K562 (cell line): ENCODE measurements at regions not wholly inside any gene's neighbourhood (a gene's known extent, or its start where the extent isn't known, plus 50 kb on each side); places are given as distances from the start of the nearest gene placed in this dataset.

ENCODE experiments used
- ATAC-seq: fragments of 200-7000 bp; cut with Tn5 transposase; 3 replicates; pipeline ENCODE4 v1.9.1; 2020; ENCODE audit warnings: moderate library complexity
- BruUV-seq: library from RNA; stranded (reverse); fragments of 400-500 nt; replicated peaks from 2 replicates; lab custom pipeline; 2021; lab: Mats Ljungman, UMichigan
- CTCF ChIA-PET: fragments of 300-600 bp; formaldehyde crosslinking; extraction: SDS; loops from one replicate; lab custom pipeline; 2021; ENCODE audit warnings: low intra/inter-chr PET ratio; lab: Yijun Ruan, JAX
- POLR2A ChIA-PET: fragments of 300-600, 350-650 bp; sonication (Branson Sonifier 250); formaldehyde crosslinking; extraction: SDS; loops from one replicate; lab custom pipeline; 2021; ENCODE audit warnings: antibody characterized with exemption, inconsistent platforms; lab: Yijun Ruan, JAX
- DNase-seq, 4 experiments: peaks; one replicate each; pipeline versions ENCODE4 v3.0.0 to v3.0.0-alpha.2; 2011 to 2018; ENCODE audit warnings: low spot score in 3 of 4, mixed read lengths in 3 of 4; ENCODE audit errors: extremely low read depth in 1 of 4
- FAIRE-seq: peaks from 2 replicates; lab custom pipeline; 2011; peaks lifted over from hg19 to GRCh38; lab: Jason Lieb, UNC
- H2AFZ ChIP-seq: 2 replicates; pipeline ENCODE4 v1.6.0; 2011; ENCODE audit warnings: low read depth, low read length, control low read depth, inconsistent platforms
- H3K27ac ChIP-seq: fragments of 200-600 bp; 3 replicates; pipeline ENCODE4 v1.8.0; 2011; ENCODE audit warnings: low read depth, mild to moderate bottlenecking, control low read depth, inconsistent platforms, low read length, moderate library complexity, mixed read lengths; ENCODE audit errors: extremely low read depth
- H3K27me3 ChIP-seq, 2 experiments: fragments of 300-600 bp in 1 of 2; 2 replicates in 1 of 2; 3 replicates in 1 of 2; pipeline versions ENCODE4 v1.6.0 to v1.8.0; 2011; ENCODE audit warnings: inconsistent platforms in 2 of 2, low read length in 2 of 2, mild to moderate bottlenecking in 1 of 2, mixed read lengths in 1 of 2, moderate library complexity in 1 of 2; ENCODE audit not compliant: control insufficient read depth in 2 of 2, insufficient read depth in 2 of 2
- H3K36me3 ChIP-seq: fragments of 300-600 bp; 3 replicates; pipeline ENCODE4 v1.8.0; 2011; ENCODE audit warnings: mild to moderate bottlenecking, low read length, inconsistent platforms; ENCODE audit not compliant: control insufficient read depth, insufficient read depth
- H3K4me1 ChIP-seq, 2 experiments: fragments of 200-600 bp in 1 of 2; replicated peaks in 1 of 2; 2 replicates in 1 of 2; 3 replicates in 1 of 2; pipeline versions ENCODE4 v1.5.1 to v1.8.0; 2011; ENCODE audit warnings: inconsistent platforms in 2 of 2, low read length in 2 of 2, mild to moderate bottlenecking in 1 of 2, mixed read lengths in 1 of 2, moderate library complexity in 1 of 2; ENCODE audit not compliant: control insufficient read depth in 2 of 2, insufficient read depth in 2 of 2
- H3K4me2 ChIP-seq: 2 replicates; pipeline ENCODE4 v1.6.1; 2011; ENCODE audit warnings: low read length, control low read depth, inconsistent platforms, mixed read lengths; ENCODE audit not compliant: insufficient read depth
- H3K4me3 ChIP-seq: fragments of 200-600 bp; sonication (generic), shearing (Covaris generic); 2 replicates; pipeline ENCODE4 v1.5.1; 2016; ENCODE audit warnings: control low read depth, inconsistent platforms
- H3K79me2 ChIP-seq: fragments of 200-600 bp; 3 replicates; pipeline ENCODE4 v1.8.0; 2011; ENCODE audit warnings: low read length, inconsistent platforms; ENCODE audit not compliant: control insufficient read depth, insufficient read depth
- H3K9ac ChIP-seq, 2 experiments: 2 replicates each; pipeline versions ENCODE4 v1.6.0 to v1.6.1; 2011; ENCODE audit warnings: low read depth in 2 of 2, low read length in 2 of 2, control low read depth in 1 of 2, inconsistent platforms in 1 of 2, mild to moderate bottlenecking in 1 of 2, mixed read lengths in 1 of 2; ENCODE audit not compliant: insufficient read depth in 1 of 2
- H3K9me1 ChIP-seq: one replicate; pipeline ENCODE4 v1.6.0; 2011; ENCODE audit warnings: inconsistent platforms, mild to moderate bottlenecking, low read length, moderate library complexity; ENCODE audit not compliant: control insufficient read depth, insufficient read depth
- H3K9me3 ChIP-seq: replicated peaks from 2 replicates; pipeline ENCODE4 v1.5.1; 2011; ENCODE audit warnings: low read depth, low read length, inconsistent platforms; ENCODE audit not compliant: control insufficient read depth, insufficient read depth
- H4K20me1 ChIP-seq: replicated peaks from 2 replicates; pipeline ENCODE4 v1.6.1; 2011; ENCODE audit warnings: low read length, inconsistent platforms, mixed read lengths; ENCODE audit not compliant: control insufficient read depth, insufficient read depth
- ASH1L ChIP-seq: fragments of 450-650 bp; IDR thresholded peaks from 2 replicates; pipeline ENCODE4 v1.6.1; 2018; ENCODE audit warnings: borderline replicate concordance, mild to moderate bottlenecking, low read depth; ENCODE audit not compliant: partially characterized antibody
- FUS ChIP-seq: fragments of 200-400 bp; formaldehyde crosslinking; optimal IDR thresholded peaks from 2 replicates; pipeline ENCODE3; 2017; ENCODE audit warnings: low read depth, low read length
- GATAD2B ChIP-seq: fragments of 450-650 bp; IDR thresholded peaks from 2 replicates; pipeline ENCODE4 v1.6.1; 2017; ENCODE audit warnings: mild to moderate bottlenecking, borderline replicate concordance
- NFXL1 ChIP-seq: fragments of 450-650 bp; formaldehyde crosslinking; IDR thresholded peaks from 2 replicates; pipeline ENCODE4 v1.4.0; 2021; ENCODE audit warnings: mild to moderate bottlenecking
- POLR2AphosphoS5 ChIP-seq: IDR thresholded peaks from 2 replicates; pipeline ENCODE4 v1.6.1; 2011; ENCODE audit warnings: mild to moderate bottlenecking, low read depth, low read length, moderate library complexity; ENCODE audit not compliant: control insufficient read depth, insufficient read depth
- SAP30 ChIP-seq: fragments of 200-600 bp; sonication (generic); IDR thresholded peaks from 2 replicates; pipeline ENCODE4 v1.6.1; 2012; ENCODE audit warnings: borderline replicate concordance, low read depth, mild to moderate bottlenecking, moderate library complexity, low read length, control low read depth, inconsistent platforms; ENCODE audit not compliant: insufficient read depth, poor library complexity, severe bottlenecking
- SMC3 ChIP-seq: conservative IDR thresholded peaks from 2 replicates; pipeline ENCODE4 v1.6.1; 2011; ENCODE audit warnings: low read depth, low read length, improper control_type of control experiment; ENCODE audit not compliant: insufficient read depth
- SREBF1 ChIP-seq: fragments of 150-350 bp; IDR thresholded peaks from 2 replicates; pipeline ENCODE4 v1.6.1; 2014; ENCODE audit warnings: antibody characterized with exemption, low read depth, low read length, borderline replicate concordance
- TCF3 ChIP-seq: sonication (generic); formaldehyde crosslinking; IDR thresholded peaks from 2 replicates; pipeline ENCODE4 v1.4.0; 2020; ENCODE audit warnings: mild to moderate bottlenecking, missing genetic modification reagents
- ZNF436 ChIP-seq: fragments of 250-450, 450-650 bp; sonication (Bioruptor Pico); formaldehyde crosslinking; IDR thresholded peaks from 2 replicates; pipeline ENCODE4 v1.7.0; 2020; ENCODE audit warnings: mild to moderate bottlenecking
- ZNF444 ChIP-seq: fragments of 250-450 bp; sonication (Bioruptor Pico); IDR thresholded peaks from 2 replicates; pipeline ENCODE4 v1.4.0; 2020; ENCODE audit warnings: mild to moderate bottlenecking, moderate library complexity
- ZNF507 ChIP-seq: conservative IDR thresholded peaks from 2 replicates; pipeline ENCODE4 v1.6.1; 2017; ENCODE audit warnings: missing genetic modification characterization, missing compliant biosample characterization
- ZNF785 ChIP-seq: fragments of 250-450 bp; sonication (Bioruptor Pico); IDR thresholded peaks from 2 replicates; pipeline ENCODE4 v1.4.0; 2020; ENCODE audit warnings: mild to moderate bottlenecking
- ZZZ3 ChIP-seq: fragments of 450-650 bp; IDR thresholded peaks from 2 replicates; pipeline ENCODE4 v1.6.1; 2016; ENCODE audit warnings: antibody characterized with exemption, mild to moderate bottlenecking, moderate library complexity
- WGBS: fragments of 100-300 bp; shearing (Covaris generic); methylation state at CpG from one replicate; pipeline ENCODE4 v1.1.6; 2016; ENCODE audit warnings: low coverage, mixed read lengths; ENCODE audit not compliant: insufficient coverage; ENCODE audit errors: missing lambda C conversion rate; 5-methylcytosine and 5-hydroxymethylcytosine counted together
- in situ Hi-C: fragments of 300-500 bp; cut with MboI; formaldehyde crosslinking; loops from 4 replicates; pipeline ENCODE4 v1.15.0; 2018; ENCODE audit warnings: inconsistent platforms, mixed read lengths
- intact Hi-C: fragments of 100-400 bp; cut with micrococcal nuclease; formaldehyde crosslinking; loops from 2 replicates; pipeline ENCODE4 v1.14.2; 2022
- TF ChIP-seq, protein P1 (sequence below): fragments of 250-450 bp; sonication (Bioruptor Pico); IDR thresholded peaks from 2 replicates; pipeline ENCODE4 v1.8.0; 2021; ENCODE audit warnings: mild to moderate bottlenecking, moderate library complexity

DNA sequence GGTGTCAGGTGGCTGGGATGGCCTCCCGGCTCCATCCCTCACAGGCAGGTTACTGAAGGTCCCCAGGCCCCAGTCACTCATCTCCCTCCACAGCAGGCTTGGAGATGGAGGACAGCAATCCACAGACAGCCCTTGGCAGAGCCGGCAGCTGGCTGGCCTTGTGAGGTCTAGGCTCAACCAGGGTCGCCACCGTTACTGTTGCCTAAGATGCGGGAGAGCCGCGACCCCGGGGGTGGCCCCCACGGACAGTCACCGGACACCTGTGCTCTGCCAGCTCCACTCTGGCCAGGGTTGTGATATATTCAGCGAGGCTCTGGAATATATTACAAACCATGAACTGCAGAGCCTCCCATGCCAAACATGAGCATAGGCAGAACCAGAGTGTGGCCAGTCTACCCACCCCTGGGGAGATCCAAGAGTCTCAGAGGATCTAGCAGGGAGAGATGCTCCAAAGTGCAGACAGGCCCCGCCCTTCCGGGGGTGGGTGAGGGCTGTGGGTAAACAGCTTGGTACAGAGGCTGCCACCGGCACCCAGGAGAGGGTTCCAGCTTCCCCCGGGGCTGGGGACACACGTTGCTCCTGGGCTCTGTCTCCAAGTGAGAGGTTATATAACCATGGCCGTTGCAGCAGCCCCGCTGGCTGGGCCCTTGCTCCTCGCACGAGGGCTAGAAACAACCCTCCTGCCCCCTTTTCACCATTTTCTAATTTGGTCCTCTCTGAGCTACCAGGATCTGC, 55.9 kb upstream of the DIO3 start:
- ATAC-seq (no peak), DNase-seq (no peak), FAIRE-seq (no peak)
- no TSS peak for BruUV-seq
- Histone ChIP-seq H3K9me1 (no peaks in the 10 kb centered on the region), H3K4me3 (no peak overlapping the region), H2AFZ (no peak overlapping the region), H3K36me3 (no peaks in the 10 kb centered on the region), H3K27ac (no peak overlapping the region), H3K79me2 (no peaks in the 10 kb centered on the region), H4K20me1 (no peaks in the 10 kb centered on the region), H3K27me3 (peaks cover 2 to 96% of the 10 kb centered on the region in 2 experiments), H3K4me1 (no peaks in the 10 kb centered on the region; a peak in 1 of 5 replicates), H3K4me2 (no peak overlapping the region), H3K9me3 (no peaks in the 10 kb centered on the region), H3K9ac (no peak overlapping the region)
- intact Hi-C loops: no loop called here
- ChIA-PET CTCF (no interaction called here), POLR2A (interaction anchor here (0.6 kb wide), 1 partner anchor 529 kb away, joined by 3 read pairs; no protein-coding TSS in a partner anchor)
- TF ChIP-seq NFXL1 (CRISPR knock-in tag) (no peak), ZNF507 (no peak), ZNF785 (no peak), ZNF444 (CRISPR knock-in tag) (no peak), POLR2AphosphoS5 (no peak), SREBF1 (no peak), FUS (no peak), ZNF436 (no peak), SAP30 (no peak), ASH1L (no peak), ZZZ3 (no peak), GATAD2B (no peak), TCF3 (CRISPR knock-in tag) (no peak), SMC3 (no peak)
- TF ChIP-seq, protein P1, sequence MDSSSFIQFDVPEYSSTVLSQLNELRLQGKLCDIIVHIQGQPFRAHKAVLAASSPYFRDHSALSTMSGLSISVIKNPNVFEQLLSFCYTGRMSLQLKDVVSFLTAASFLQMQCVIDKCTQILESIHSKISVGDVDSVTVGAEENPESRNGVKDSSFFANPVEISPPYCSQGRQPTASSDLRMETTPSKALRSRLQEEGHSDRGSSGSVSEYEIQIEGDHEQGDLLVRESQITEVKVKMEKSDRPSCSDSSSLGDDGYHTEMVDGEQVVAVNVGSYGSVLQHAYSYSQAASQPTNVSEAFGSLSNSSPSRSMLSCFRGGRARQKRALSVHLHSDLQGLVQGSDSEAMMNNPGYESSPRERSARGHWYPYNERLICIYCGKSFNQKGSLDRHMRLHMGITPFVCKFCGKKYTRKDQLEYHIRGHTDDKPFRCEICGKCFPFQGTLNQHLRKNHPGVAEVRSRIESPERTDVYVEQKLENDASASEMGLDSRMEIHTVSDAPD (CRISPR knock-in tag): no peak
- under 1% methylated on average over 17 of the region's 20 CpGs for WGBS
- in situ Hi-C loops: no loop called here
